HCEC 1CT (cell line): ENCODE measurements at regions not wholly inside any gene's neighbourhood (a gene's known extent, or its start where the extent isn't known, plus 50 kb on each side); places are given as distances from the start of the nearest gene placed in this dataset.
"Not testable (repeated sequence)": the region's sequence is repeated elsewhere in the genome, so short reads cannot be mapped to it uniquely, and the experiment has no call there.

ENCODE experiments used
- DNase-seq: peaks from one replicate; pipeline ENCODE4 v3.0.0-alpha.2; 2017

DNA sequence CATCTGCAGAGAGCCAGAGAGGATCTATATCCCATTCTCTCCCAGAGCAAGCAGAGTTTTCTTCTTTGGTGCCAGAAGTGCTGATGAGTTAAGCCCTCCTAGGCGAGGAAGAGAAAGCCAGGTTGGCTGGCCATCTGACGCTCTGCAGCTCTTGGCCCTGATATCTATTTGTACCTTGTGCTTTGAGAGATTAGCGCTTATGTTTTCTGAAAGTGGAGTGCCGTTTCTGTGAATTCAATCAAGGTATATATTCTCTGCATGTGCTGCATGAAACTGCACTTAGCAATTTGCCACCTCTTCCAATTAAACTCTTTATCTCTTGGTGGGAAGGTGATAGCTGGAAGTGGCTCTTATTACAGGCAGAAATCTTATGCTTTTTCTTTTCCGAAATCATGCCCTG lies 177.5 kb downstream of the LPIN1 start:
- no peak for DNase-seq

DNA sequence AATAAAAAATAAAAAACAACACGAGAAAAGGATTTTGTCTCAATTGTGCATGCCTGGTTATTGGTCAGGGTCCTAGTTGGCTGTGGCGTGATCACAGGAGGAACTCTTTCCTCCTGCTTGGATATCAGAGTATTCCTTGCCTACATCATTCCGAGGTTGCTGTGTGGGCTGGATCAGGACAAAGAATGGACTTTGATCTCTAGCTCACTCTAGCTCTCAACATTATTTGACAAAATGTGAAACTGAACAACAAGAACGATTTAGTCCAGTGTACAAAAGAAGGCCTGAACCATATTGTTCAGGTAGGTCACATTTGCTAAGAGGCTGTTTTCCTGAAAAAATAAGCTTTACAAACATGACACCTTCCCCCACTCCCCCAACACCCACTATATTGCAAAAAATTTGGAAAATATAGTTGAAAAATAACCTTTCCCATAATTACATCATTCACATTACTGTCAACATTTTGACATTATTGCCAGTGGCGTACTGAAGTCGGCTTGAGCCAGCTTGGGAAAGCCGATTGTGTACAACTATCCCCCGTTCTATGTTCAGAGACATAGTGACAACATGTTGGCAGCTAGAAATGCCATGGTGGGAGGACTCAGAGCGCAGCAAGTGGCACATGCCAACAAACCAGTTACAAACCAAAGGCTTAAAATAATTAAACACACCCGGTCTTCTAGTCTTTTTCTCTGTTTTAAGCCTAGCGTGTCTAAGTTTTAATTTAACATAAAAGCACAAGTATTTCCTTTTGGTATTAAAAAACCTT lies 179.0 kb downstream of the LPIN1 start:
- no peak for DNase-seq

DNA sequence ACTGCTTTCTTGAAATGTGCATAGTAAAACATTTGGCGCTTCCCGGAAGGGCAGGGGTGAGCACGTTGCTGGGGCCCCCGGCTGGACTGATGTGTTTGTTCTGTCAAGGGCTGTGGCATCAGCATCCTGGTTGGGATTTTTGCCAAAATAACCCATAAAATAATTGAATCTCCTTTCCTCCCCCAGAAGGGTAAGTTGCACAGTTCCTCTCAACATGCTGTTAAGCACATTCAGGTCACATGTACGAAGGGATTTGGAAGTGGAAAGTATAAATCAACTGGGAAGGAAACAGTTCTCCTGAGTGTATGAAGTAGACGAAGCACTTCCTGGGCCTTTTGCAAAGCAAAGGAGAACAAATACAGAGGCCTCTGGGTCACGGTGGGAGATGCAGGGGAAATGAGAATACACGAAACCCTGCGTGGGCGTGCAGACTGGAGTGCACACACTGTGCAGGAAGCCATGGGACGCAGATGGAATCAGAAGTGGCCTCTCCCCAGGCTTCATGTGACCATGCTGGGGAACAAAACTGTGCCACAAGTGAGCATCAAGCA lies 183.9 kb downstream of the LPIN1 start:
- no peak for DNase-seq

DNA sequence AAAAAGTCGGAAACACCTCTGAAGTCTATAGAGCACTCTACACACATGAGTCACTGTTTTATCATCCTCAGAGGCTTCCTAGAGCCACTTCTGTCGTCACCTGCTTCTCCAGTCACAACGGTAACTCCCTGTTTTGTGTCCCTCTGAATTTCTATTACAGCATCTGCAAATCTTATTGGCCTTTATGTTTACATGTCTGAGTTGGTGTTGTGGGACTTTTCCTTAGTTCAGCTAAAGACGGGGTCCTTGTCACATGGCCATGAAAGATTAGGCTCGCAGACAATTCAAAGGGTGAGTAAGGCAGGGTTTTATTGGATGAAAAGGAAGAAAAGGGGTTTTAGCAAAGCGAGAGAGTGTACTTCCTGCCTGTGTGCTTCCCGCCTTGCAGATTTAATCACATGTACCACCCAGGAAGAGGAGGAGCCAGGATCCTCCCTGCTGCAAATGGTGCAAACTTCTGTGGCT lies 185.6 kb downstream of the LPIN1 start:
- DNase-seq: no peak

- no peak for DNase-seq
These were observed 186.5 kb downstream of the LPIN1 start for GRCh38 chr2:11932962-11933361.

GRCh38 chr2:11933854-11934253 lies 187.4 kb downstream of the LPIN1 start:
- DNase-seq: no peak

DNA sequence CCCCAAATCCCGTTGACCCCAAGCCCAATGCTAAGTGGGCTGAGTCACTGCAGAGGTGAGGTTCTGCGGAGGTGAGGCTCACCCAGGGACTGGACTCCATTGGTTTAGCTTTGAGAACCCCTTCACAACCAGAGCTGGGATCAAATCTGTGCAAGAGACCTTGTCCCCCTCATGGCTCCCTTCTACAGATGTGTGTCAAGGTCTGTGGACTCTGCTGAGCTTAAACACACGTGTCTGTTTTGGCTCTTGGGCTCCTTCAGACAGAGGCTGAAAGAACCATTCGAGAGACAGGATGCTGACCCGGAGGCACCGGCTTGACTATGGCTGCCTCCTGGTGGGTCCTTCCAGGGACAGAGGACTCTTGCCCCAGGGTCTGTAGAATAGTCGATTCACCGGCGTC lies 190.3 kb downstream of the LPIN1 start:
- DNase-seq: no peak

DNA sequence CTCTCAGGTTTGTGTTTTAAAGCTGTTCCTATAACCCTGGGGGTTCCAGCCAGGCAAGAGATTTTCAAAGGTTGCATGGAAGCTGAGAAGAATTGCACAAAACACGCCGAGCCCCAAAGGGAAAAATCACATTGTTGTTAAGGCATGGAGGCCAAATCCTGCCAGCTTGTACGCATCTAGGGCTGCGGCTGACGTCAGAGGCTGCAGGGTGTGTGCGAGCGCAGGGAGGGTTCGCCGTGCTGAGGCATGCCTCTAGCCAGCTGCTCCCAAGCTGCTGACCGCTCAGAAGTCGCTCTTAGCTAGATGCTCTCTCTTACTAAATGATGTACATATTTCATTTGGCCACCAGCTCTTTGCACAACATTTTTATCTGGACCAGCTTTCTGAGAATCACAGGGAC lies 191.8 kb downstream of the LPIN1 start:
- peak; percentile 57 for DNase-seq

- DNase-seq: no peak
These were observed 193.1 kb downstream of the LPIN1 start for GRCh38 chr2:11939523-11939922.

GRCh38 chr2:11940121-11940743 lies 193.8 kb downstream of the LPIN1 start:
- DNase-seq: no peak

DNA sequence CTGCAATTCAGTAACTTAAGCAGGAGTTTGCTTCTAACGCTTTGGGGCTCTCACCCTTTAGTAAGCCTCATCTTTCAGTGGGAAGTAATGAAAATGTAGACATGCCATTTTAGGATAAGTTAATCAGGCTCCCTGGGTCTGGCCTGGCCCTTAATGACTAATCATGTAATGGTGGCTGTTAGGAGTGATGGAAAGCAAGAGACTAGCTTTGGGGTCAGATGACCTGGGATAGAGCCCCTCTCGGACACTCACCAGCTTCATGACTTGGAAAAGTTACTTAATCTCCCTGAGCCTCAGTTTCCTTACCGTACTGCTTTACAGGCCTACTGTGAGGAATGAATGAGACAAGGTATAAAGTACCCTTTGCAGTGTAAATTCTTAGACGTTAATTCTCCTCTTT lies 194.4 kb downstream of the LPIN1 start:
- DNase-seq: no peak

GRCh38 chr2:11941201-11942177 lies 195.1 kb downstream of the LPIN1 start:
- no peak for DNase-seq

GRCh38 chr2:11942178-11942569 lies 195.7 kb downstream of the LPIN1 start:
- DNase-seq: no peak

- DNase-seq: no peak
These were observed 197.9 kb downstream of the LPIN1 start for GRCh38 chr2:11944311-11944710.

- peak; percentile 34 for DNase-seq
These were observed 199.0 kb downstream of the LPIN1 start for GRCh38 chr2:11945139-11946126.

DNA sequence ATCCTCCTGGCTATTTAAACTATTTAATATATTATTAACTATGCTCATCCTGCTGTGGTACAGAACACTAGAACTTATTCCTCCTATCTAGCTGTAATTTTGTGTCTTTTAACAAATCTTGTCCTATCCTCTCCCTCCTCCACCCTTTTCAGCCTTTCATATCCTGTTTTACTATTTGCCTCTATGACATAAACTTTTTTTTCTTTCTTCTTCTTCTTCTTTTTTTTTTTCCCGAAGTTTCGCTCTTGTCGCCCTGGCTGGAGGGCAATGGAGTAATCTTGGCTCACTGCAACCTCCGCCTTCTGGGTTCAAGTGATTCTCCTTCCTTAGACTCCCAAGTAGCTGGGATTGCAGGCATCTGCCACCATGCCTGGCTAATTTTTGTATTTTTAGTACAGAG lies 201.5 kb downstream of the LPIN1 start:
- DNase-seq: no peak

GRCh38 chr2:11949732-11950523 lies 203.5 kb downstream of the LPIN1 start:
- no peak for DNase-seq

- DNase-seq: no peak
These were observed 204.5 kb downstream of the LPIN1 start for GRCh38 chr2:11950896-11951295.

GRCh38 chr2:11951492-11951891 lies 205.1 kb downstream of the LPIN1 start:
- not testable (repeated sequence) for DNase-seq

DNA sequence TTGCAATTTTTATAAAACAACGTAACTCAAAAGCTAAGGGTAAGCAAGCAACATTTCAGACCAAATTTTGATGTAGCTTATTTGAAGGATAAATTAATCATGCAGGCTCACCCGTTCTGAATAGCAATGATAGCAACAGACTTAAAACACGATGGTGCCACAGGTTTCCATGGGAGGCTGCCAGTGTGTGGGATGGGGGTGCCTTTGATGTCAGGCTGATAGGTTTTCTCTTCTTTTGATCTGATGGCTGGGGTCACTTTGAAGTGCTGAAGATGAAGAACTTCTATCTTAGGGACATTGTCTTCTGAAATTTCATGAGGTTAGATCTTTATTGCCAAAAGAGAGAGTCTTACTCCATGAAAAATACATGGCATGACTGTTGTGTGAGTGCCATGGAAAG lies 206.8 kb downstream of the LPIN1 start:
- DNase-seq: no peak

GRCh38 chr2:11955314-11955713 lies 208.9 kb downstream of the LPIN1 start:
- peak; percentile 31 for DNase-seq
